Stimulated activated CD4-positive, alpha-beta T cell treated with anti-CD3 and anti-CD28 coated beads, Interleukin-15, amount 100 ng/mL, for 48 hours (primary cell): ENCODE measurements at regions not wholly inside any gene's neighbourhood (a gene's known extent, or its start where the extent isn't known, plus 50 kb on each side); places are given as distances from the start of the nearest gene placed in this dataset.

Experiments used
- DNase-seq, 2 donors: peaks; one replicate each; pipeline ENCODE4 v3.0.0-alpha.2; 2020; ENCODE audit warnings: low read depth in 2 of 2

GRCh38 chr7:41294556-41295454 lies 408.1 kb downstream of the INHBA start:
- DNase-seq = no peak

- DNase-seq = no peak
Observed at GRCh38 chr7:41292487-41292886, 410.4 kb downstream of the INHBA start.

GRCh38 chr7:41287559-41288335 lies 415.1 kb downstream of the INHBA start:
- no peak for DNase-seq

GRCh38 chr7:41280491-41280890 lies 422.4 kb downstream of the INHBA start:
- no peak for DNase-seq

GRCh38 chr7:41277561-41277960 lies 425.3 kb downstream of the INHBA start:
- no peak for DNase-seq

- no peak for DNase-seq
Observed at GRCh38 chr7:41275255-41275654, 427.6 kb downstream of the INHBA start.

GRCh38 chr7:41274179-41274578 lies 428.7 kb downstream of the INHBA start:
- no peak for DNase-seq

- DNase-seq = no peak
Observed at GRCh38 chr7:41272664-41273063, 430.2 kb downstream of the INHBA start.

GRCh38 chr7:41268878-41269277 lies 434.0 kb downstream of the INHBA start:
- DNase-seq = no peak

- no peak for DNase-seq
Observed at GRCh38 chr7:41261080-41261479, 441.8 kb downstream of the INHBA start.

GRCh38 chr7:41257660-41258059 lies 445.2 kb downstream of the INHBA start:
- no peak for DNase-seq

GRCh38 chr7:41256186-41256945 lies 446.5 kb downstream of the INHBA start:
- DNase-seq = no peak

GRCh38 chr7:41255716-41256115 lies 447.2 kb downstream of the INHBA start:
- no peak for DNase-seq

- no peak for DNase-seq
Observed at GRCh38 chr7:41255113-41255512, 447.8 kb downstream of the INHBA start.

- DNase-seq = no peak
Observed at GRCh38 chr7:41252957-41253356, 449.9 kb downstream of the INHBA start.

- no peak for DNase-seq
Observed at GRCh38 chr7:41252551-41252950, 450.3 kb downstream of the INHBA start.

GRCh38 chr7:41247143-41247865 lies 455.6 kb downstream of the INHBA start:
- no peak for DNase-seq

- DNase-seq = no peak
Observed at GRCh38 chr7:41245916-41246315, 457.0 kb downstream of the INHBA start.

GRCh38 chr7:41244246-41244645 lies 458.6 kb downstream of the INHBA start:
- no peak for DNase-seq

- no peak for DNase-seq
Observed at GRCh38 chr7:41241641-41242040, 461.2 kb downstream of the INHBA start.

- DNase-seq = no peak
Observed at GRCh38 chr7:41239596-41239995, 463.3 kb downstream of the INHBA start.
